OCI-LY7 (cell line): ENCODE measurements at regions not wholly inside any gene's neighbourhood (a gene's known extent, or its start where the extent isn't known, plus 50 kb on each side); places are given as distances from the start of the nearest gene placed in this dataset.

ENCODE experiments used
- EZH2phosphoT487 ChIP-seq: fragments of 200-600 bp; sonication (generic); IDR thresholded peaks from 2 replicates; pipeline ENCODE4 v1.6.1; 2018; ENCODE audit warnings: low read depth, borderline replicate concordance, mild to moderate bottlenecking, mixed run types, antibody characterized with exemption, low read length, moderate library complexity, mixed read lengths
- TF ChIP-seq, protein P1 (sequence below): fragments of 200-600 bp; sonication (generic); conservative IDR thresholded peaks from 2 replicates; pipeline ENCODE4 v1.5.1; 2014; ENCODE audit warnings: mild to moderate bottlenecking, antibody characterized with exemption, low read length, moderate library complexity, mixed read lengths

DNA sequence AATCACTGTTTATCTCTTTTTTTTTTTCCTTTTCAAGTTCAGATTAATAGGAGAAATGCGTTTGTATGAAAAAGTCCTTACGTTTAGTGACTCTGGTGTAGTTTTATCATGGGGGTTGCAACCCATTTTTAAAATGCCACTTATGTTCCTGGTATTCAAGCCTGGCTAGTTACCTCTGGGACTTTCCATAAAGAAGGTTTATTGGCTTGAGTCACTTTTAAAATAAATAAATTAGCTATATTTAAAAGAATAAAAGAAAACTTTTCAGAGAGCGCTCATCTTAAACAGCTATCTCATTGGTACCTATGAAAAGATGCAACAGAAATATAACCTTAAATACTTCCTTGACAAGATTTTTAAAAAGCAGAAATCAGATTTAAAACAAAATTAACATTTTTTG, 275.0 kb upstream of the IL1RAPL1 start:
- TF ChIP-seq, protein P1, sequence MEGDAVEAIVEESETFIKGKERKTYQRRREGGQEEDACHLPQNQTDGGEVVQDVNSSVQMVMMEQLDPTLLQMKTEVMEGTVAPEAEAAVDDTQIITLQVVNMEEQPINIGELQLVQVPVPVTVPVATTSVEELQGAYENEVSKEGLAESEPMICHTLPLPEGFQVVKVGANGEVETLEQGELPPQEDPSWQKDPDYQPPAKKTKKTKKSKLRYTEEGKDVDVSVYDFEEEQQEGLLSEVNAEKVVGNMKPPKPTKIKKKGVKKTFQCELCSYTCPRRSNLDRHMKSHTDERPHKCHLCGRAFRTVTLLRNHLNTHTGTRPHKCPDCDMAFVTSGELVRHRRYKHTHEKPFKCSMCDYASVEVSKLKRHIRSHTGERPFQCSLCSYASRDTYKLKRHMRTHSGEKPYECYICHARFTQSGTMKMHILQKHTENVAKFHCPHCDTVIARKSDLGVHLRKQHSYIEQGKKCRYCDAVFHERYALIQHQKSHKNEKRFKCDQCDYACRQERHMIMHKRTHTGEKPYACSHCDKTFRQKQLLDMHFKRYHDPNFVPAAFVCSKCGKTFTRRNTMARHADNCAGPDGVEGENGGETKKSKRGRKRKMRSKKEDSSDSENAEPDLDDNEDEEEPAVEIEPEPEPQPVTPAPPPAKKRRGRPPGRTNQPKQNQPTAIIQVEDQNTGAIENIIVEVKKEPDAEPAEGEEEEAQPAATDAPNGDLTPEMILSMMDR = no peak
- TF ChIP-seq EZH2phosphoT487 = no peak
